KMS-11 (cell line): ENCODE measurements at regions not wholly inside any gene's neighbourhood (a gene's known extent, or its start where the extent isn't known, plus 50 kb on each side); places are given as distances from the start of the nearest gene placed in this dataset.

ENCODE experiments used
- H2AFZ ChIP-seq: fragments of 200-600 bp; sonication (generic); 2 replicates; pipeline ENCODE4 v1.6.1; 2016; ENCODE audit warnings: antibody characterized with exemption, mixed run types, low read depth
- H3K27ac ChIP-seq: fragments of 200-600 bp; sonication (generic); 2 replicates; pipeline ENCODE4 v1.6.1; 2016; ENCODE audit warnings: mild to moderate bottlenecking, mixed run types
- H3K27me3 ChIP-seq: fragments of 200-600 bp; sonication (generic); 2 replicates; pipeline ENCODE4 v1.6.1; 2017; ENCODE audit warnings: mild to moderate bottlenecking, low read depth, mixed run types, moderate library complexity; ENCODE audit not compliant: insufficient read depth
- H3K36me3 ChIP-seq: fragments of 200-600 bp; sonication (generic); 2 replicates; pipeline ENCODE4 v1.6.1; 2017; ENCODE audit warnings: mild to moderate bottlenecking, mixed run types; ENCODE audit not compliant: insufficient read depth
- H3K4me1 ChIP-seq: fragments of 200-600 bp; sonication (generic); 2 replicates; pipeline ENCODE4 v1.6.1; 2016; ENCODE audit warnings: mild to moderate bottlenecking, low read depth, mixed run types; ENCODE audit not compliant: poor library complexity, severe bottlenecking
- H3K4me2 ChIP-seq: fragments of 200-600 bp; sonication (generic); 2 replicates; pipeline ENCODE4 v1.7.0; 2016; ENCODE audit warnings: mild to moderate bottlenecking, mixed run types
- H3K4me3 ChIP-seq: fragments of 200-600 bp; sonication (generic); IDR thresholded peaks from 2 replicates; pipeline ENCODE4 v1.6.1; 2017; ENCODE audit warnings: low read depth, low read length, mixed read lengths; ENCODE audit not compliant: insufficient read depth
- H3K79me2 ChIP-seq: fragments of 200-600 bp; sonication (generic); 2 replicates; pipeline ENCODE4 v1.6.1; 2016; ENCODE audit warnings: low read depth, mixed run types; ENCODE audit not compliant: insufficient read depth
- H3K9ac ChIP-seq: fragments of 200-600 bp; sonication (generic); 2 replicates; pipeline ENCODE4 v1.6.1; 2016; ENCODE audit warnings: mild to moderate bottlenecking, mixed run types
- H4K20me1 ChIP-seq: fragments of 200-600 bp; sonication (generic); 2 replicates; pipeline ENCODE4 v1.6.1; 2016; ENCODE audit warnings: mild to moderate bottlenecking, mixed run types; ENCODE audit not compliant: insufficient read depth
- TF ChIP-seq, protein P1 (sequence below): fragments of 200-600 bp; sonication (generic); conservative IDR thresholded peaks from 2 replicates; pipeline ENCODE4 v1.6.1; 2017; ENCODE audit warnings: low read depth, mild to moderate bottlenecking, antibody characterized with exemption, low read length, moderate library complexity, mixed read lengths

DNA sequence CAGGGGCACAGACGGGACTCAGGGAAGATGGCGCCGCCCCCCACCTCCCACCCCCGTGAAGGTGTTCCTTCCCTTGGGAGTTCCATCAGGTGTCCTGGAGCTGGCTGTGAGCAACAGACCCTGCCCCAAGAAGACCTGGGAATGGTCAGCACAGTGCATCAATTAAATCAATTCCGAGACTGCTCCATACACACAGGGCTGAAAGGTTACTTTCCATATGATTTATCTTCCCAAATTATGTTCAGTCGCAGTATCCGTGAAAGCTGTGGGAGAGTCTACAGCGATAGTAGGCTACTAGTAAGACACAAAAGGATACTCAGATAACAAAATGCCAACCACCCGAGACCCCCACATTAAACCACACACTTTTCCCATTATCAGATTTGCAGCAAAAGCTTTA is 71.8 kb upstream of the PABPC3 start:
- TF ChIP-seq, protein P1, sequence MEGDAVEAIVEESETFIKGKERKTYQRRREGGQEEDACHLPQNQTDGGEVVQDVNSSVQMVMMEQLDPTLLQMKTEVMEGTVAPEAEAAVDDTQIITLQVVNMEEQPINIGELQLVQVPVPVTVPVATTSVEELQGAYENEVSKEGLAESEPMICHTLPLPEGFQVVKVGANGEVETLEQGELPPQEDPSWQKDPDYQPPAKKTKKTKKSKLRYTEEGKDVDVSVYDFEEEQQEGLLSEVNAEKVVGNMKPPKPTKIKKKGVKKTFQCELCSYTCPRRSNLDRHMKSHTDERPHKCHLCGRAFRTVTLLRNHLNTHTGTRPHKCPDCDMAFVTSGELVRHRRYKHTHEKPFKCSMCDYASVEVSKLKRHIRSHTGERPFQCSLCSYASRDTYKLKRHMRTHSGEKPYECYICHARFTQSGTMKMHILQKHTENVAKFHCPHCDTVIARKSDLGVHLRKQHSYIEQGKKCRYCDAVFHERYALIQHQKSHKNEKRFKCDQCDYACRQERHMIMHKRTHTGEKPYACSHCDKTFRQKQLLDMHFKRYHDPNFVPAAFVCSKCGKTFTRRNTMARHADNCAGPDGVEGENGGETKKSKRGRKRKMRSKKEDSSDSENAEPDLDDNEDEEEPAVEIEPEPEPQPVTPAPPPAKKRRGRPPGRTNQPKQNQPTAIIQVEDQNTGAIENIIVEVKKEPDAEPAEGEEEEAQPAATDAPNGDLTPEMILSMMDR, result no peak
- Histone ChIP-seq H3K4me1 (no peaks in the 10 kb centered on the region), H3K27me3 (no peaks in the 10 kb centered on the region)

DNA sequence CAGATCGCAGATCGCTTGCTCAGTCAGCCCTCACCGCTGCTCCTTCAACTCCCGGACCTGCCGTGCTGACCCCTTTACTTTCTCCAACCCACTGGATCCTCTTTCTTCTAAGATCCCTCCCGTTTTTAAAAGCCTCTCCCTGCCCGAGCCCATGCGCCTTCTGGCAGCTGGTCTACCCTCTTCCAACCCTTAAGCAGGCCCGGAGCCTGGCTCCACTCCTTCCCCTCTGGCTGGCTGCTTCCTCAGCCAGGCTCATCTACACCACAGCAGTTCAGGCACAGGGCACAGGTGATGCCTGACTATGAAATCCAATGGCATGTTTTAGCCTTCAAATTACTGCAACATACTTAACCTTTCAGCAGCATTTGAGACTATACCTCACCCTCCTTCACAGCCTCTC is 63.8 kb upstream of the PABPC3 start:
- TF ChIP-seq, protein P1, result no peak
- no peaks in the 10 kb centered on the region for H3K36me3 ChIP-seq
- no peak overlapping the region for H3K27ac ChIP-seq
- H3K4me2 ChIP-seq, result no peak overlapping the region
- H2AFZ ChIP-seq, result no peak overlapping the region
- no peaks in the 10 kb centered on the region for H3K27me3 ChIP-seq
- H3K4me1 ChIP-seq, result peaks cover 3% of the 10 kb centered on the region
- H4K20me1 ChIP-seq, result no peaks in the 10 kb centered on the region
- H3K79me2 ChIP-seq, result no peaks in the 10 kb centered on the region
- no peak overlapping the region for H3K4me3 ChIP-seq
- no peak overlapping the region for H3K9ac ChIP-seq

More for the DNA sequence above, 71.8 kb upstream of the PABPC3 start:
- H3K4me3 ChIP-seq, result no peak overlapping the region
- H3K4me2 ChIP-seq, result no peak overlapping the region
- no peaks in the 10 kb centered on the region for H4K20me1 ChIP-seq
- H3K79me2 ChIP-seq, result no peaks in the 10 kb centered on the region
- H3K36me3 ChIP-seq, result no peaks in the 10 kb centered on the region
- H3K9ac ChIP-seq, result no peak overlapping the region
- no peak overlapping the region for H3K27ac ChIP-seq
- H2AFZ ChIP-seq, result no peak overlapping the region

DNA sequence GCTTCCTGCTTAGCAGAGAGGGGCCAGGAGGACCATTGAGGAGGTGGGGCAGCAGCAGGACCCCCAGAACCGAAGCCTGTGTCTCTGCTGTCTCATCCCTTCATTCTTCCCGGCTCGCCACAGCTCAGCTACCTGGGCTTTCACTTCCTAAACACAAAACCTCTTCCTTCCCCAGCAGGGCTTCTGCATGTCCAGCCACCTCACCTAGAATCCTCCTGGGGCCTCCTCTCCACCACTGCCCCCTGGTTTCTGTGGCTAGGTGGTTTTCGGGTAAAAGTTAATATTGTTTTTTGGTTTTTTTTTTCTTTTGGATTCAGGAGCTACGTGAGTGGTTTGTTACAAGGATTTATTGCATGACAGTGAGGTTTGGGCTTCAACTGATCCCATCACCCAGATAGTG is 61.8 kb upstream of the PABPC3 start:
- TF ChIP-seq, protein P1, result no peak
- Histone ChIP-seq H3K4me3 (no peak overlapping the region), H3K27me3 (no peaks in the 10 kb centered on the region), H3K79me2 (no peaks in the 10 kb centered on the region), H3K36me3 (no peaks in the 10 kb centered on the region), H4K20me1 (no peaks in the 10 kb centered on the region), H2AFZ (no peak overlapping the region), H3K4me2 (no peak overlapping the region), H3K9ac (no peak overlapping the region), H3K27ac (no peak overlapping the region), H3K4me1 (peaks cover 7% of the 10 kb centered on the region)

DNA sequence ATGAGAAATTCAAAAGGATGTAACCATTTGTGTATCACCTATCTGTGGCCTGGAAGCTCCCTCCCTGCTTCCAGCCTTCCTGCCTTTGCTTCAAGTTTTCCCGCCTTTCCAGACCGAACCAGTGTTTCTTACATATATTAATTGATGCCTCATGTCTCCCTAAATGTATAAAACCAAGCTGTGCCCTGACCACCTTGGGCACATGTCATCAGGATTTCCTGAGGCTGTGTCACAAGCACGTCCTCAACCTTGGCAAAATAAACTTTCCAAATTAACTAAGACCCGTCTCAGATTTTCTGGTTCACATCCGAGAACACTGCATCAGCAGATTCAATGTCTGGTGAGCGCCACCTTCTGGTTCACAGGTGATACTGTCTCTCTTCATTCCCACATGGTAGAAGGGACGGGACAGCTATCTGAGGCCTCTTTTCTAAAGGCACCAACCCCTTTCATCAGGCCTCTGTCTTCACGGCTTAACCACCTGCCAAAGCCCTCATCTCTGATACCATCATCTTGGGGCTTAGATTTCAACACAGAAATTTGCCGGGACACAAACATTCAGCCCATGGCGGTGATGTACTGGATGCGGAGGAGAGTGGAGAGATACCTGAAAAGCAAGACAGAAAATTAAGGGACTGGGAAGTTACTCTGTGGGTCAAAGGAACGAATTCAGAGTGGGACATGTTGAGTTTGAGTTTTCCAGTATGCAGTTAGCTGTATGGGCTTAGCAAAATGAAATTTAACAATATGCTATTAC is 58.7 kb upstream of the PABPC3 start:
- H3K27ac ChIP-seq, result no peak overlapping the region
- H4K20me1 ChIP-seq, result no peaks in the 10 kb centered on the region
- H2AFZ ChIP-seq, result peak overlapping the region; percentile 47; the same call in 1 of the 2 replicates
- peaks cover 7% of the 10 kb centered on the region for H3K4me1 ChIP-seq
- H3K36me3 ChIP-seq, result no peaks in the 10 kb centered on the region
- H3K4me2 ChIP-seq, result no peak overlapping the region
- H3K79me2 ChIP-seq, result no peaks in the 10 kb centered on the region
- no peak overlapping the region for H3K4me3 ChIP-seq
- no peak overlapping the region for H3K9ac ChIP-seq
- H3K27me3 ChIP-seq, result no peaks in the 10 kb centered on the region
- TF ChIP-seq, protein P1, result peak; percentile 68
